ENCODE measurements at regions not wholly inside any gene's neighbourhood (a gene's known extent, or its start where the extent isn't known, plus 50 kb on each side); places are given as distances from the start of the nearest gene placed in this dataset.

DNA sequence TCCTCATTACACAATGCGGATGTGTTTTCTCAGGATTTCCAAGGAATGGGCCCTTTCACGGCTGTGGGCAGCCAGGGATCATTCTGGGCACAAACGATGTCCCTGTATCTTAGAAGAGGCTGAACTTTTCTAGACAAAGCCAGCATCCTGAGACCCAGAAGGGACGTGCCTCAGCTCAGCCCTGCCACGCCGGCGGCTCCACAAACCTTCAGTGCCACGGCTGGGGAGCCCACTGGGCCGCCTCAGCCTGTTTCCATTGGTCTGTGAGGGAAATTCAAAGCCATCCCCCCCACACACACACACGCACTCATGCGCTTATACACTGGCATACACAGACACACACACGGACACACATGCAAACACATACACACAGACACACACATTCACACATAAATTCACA lies 344.9 kb upstream of the MKI67 start:
- no peak for DNase-seq

DNA sequence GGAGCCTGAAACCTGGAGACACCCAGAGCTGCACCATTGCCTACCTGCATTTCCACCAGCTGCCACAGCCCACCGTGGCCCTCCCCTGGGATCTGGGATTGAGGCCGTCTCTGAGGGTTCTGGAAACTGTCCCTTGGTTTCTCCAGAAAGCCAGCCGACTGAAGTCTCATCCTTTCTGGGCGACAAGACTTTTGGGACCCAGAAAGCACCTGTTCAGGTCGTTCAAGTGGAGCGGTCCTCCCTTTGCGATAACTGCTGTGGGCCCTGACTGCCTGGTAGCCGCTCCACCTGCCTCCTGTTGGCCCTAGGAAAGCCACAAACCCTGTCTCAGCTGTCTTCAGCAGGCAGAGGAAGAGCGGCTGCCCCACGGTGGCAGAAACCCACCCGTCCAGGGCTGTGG lies 346.0 kb upstream of the MKI67 start:
- no peak for DNase-seq

DNA sequence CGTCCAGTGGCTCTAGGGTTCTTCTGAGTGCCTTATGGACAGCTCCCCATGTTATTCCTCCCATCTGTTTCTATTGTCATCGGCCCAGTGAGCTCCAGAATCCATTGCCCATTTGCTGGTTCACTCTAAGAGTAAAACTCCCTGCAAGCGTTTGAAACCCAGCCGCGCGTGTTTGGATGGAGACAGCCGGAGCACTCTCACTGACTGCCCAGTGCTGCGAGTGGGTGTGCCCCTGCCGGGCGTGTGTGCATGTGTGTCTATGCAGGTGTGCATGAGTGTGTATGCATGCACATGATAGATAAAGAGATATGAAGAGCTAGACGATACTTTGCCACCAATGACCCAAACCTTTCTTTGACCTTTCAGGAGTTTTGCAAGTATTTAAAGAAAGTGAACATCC lies 347.2 kb upstream of the MKI67 start:
- DNase-seq: no peak

DNA sequence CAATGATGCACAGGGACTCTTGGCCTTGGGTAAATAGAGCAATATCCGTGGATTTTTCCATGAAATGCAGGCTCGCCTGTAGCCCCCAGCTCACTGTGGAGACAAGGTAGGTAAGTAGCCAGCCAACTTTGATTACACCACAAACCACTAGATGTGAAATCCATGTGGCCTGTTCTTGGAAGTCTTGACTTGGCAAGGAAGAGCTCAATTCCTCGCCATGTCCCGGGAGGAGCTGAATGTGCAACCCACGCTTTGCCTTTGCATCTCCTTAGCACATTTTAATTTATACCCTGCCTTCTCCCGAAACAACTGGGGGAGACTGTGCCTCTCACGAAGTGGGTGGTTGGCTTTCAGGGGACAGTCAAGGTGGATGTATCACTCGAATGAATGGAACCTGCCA lies 347.7 kb upstream of the MKI67 start:
- no peak for DNase-seq

DNA sequence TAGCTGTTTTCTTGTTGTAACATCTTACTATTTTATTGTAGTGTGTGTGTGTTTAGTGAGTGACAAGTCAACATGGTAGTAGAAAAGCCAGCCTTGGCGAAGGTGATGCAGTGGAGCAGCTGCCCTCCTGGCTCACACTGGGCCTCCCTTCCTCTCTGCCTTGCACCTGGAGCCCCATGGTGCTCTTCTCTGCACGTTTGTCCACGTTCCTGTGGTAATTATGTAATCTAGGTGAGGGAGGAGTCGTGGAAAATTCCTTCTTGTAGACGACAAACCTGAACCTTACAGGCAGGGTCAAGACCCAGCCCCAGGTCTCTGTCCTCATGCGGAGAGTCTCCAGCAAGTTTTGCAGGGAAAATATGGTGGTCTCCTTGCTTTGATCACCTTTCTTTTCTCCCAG lies 348.3 kb upstream of the MKI67 start:
- no peak for DNase-seq

DNA sequence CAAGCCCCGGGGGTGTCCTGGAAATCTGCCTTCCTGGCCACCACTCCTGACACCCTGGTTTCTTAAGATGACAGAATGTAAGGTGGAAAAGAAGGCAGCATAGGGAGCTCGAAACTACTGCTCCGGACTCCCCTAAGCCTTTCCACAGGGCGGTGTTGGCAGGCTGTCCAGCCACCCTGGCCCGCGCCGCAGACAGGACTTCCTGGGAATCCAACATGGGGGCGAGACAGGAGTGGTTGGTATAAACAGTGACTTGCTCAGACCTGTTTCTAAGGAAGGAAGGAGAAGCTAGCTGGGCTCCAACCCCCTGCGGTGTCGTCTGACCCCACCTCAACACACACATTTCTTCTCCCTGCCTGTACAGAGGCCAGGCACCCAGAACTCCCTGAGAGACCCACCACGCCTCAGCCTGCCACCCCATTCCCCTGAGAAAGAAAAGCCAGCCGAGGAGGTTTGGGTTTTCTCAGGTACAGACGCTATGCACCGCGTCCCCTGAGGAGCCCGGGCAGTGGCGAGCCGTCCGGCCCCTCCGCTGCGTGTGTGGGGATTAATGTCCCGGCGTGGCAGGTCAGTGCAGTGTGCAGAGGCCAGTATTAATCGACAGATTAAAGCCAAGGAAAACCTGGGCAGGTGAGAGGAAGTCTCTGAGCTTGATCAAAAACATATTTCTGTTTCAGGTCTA lies 349.6 kb upstream of the MKI67 start:
- DNase-seq: no peak

DNA sequence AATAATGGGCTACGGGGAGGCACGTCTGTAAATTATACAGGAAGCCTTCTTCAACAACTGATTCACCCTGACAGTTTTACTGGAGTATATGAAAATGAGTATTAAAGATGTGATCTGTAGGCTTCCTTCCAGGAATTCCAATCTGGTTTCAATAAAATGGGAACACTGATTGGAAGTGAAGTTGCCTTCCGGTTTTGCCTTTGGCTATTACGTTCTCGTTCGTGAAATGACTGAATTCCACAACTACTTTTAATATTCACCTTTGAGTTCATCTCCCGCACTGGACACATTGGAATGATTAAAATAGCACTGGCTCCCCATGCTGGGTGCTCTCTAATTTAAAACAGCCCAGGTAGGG lies 350.1 kb upstream of the MKI67 start:
- no peak for DNase-seq

DNA sequence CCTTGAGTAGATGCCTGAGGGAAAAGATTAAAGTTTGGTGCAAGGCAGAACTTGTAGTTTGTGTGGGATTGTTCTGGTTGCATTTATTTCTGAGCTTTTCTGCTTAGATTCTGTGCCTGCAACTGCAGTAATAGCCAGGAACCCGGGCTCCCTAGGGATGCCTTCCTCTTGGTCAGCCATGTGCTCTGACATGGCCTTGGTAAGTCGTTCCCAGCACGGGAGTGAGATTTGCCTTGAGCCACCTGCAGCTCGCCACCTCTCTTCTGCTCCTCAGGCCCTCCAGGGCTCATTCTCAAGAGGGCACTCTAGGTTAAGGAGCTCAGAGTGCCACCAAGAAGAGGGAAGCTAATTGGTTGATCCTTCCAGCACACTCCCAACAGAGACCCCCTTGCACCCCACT lies 350.6 kb upstream of the MKI67 start:
- DNase-seq: no peak

DNA sequence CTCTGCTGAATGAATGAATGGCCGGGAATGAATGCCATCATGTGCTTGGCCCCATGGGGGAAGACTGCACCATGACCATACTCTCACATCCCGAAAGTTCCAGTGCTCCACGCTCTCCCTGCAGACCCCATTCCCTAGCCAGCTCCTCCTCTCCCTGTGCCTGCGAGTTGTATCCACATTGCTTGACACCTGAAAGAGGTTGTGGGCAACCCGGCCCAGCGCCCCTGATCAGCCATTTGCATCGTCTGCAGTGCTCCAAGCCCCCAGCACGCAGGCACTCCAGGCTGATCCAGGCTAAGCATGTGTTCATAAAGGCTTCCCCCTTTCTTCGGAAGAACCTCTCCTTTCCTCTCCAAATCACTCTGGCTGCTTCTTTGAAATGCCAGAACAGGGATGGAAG lies 354.4 kb upstream of the MKI67 start:
- no peak for DNase-seq

DNA sequence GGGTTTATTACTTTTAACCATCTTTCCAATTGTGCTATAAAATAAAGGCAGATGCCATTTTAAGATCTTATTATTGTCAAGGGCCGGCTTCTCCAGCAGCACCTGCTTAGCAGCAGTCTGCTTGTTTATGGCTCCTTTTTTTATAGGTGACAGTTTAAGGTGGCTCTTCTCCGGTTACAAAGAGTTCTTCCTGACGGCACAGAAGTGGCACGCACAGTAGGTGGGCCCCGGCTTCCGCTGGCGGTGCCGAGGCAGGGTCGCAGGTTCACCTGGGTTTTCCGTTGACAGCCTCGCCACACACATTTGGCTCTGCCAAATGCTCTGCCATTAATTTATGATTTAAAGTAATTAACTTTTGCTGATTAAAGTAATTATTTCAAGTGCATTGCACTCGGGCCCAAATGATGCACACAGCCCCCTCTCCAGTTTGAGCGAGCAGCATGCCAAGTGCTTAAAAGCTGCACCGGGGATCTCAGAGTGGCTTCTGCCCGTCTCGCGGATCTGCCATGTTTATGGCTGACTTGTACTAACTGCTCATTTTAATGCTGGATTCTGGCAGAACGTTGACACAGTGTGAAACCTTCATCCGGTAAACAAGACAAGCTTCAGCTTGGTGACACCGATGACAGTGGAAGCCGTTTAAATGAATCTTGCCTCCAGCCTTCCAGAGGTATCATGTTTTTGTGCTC lies 355.1 kb upstream of the MKI67 start:
- DNase-seq: no peak

DNA sequence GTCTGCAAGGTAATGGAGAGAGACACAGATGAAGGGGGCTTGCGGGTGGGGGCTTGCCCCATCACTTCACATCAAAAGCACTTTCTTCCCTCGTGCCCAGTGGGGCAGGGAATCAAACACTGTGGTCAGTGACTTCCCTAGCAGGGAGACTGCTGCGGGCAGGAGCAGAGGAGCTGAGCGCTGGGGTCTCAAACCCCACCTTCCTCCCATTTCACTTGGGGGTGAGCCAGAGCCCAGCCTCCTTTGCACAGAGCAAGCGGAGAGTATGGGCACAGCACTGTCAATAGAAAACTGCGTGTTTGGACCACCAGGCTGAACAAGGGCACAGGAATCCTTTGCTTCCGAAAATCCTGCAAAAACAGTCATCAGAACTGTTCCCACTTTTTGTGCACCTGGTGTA lies 355.8 kb upstream of the MKI67 start:
- DNase-seq: no peak

DNA sequence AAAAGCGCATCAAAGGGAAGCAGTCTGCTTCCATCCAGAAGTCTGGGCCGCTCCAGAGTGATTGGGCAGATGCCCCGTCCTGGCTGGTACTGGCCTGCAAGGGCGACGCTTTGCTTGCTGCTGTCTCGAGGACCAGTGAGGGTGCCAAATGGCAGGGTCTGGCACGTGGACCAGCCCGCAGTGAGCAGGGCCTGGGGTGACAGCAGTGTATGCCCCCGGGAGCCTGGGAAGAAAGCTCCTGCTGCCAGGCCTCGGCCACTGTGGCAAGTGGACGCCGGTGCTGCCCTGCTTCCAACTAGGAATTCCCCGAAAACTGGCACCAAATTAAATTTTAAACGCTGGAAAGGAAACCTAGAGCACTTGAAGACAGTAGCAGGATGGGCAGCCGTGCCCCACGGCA lies 357.0 kb upstream of the MKI67 start:
- no peak for DNase-seq

DNA sequence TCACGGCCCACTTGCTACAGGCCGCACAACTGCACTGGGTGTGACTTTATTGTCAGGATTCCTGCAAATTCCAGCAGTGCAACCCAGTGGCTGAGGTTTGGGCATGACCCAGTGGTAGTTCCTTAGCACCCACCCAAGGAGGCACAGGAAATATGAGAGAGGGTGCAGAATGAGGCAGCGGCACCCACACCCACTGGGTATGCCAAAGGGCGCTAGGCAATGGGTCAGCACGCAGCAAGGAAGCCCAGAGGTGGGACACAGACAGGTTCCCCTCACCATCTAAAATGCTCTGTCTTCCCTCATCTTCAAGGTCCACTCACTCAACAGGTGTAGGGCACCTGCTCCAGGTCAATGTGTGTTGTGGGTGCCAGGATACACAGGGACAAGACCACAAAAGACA lies 357.8 kb upstream of the MKI67 start:
- DNase-seq: no peak

DNA sequence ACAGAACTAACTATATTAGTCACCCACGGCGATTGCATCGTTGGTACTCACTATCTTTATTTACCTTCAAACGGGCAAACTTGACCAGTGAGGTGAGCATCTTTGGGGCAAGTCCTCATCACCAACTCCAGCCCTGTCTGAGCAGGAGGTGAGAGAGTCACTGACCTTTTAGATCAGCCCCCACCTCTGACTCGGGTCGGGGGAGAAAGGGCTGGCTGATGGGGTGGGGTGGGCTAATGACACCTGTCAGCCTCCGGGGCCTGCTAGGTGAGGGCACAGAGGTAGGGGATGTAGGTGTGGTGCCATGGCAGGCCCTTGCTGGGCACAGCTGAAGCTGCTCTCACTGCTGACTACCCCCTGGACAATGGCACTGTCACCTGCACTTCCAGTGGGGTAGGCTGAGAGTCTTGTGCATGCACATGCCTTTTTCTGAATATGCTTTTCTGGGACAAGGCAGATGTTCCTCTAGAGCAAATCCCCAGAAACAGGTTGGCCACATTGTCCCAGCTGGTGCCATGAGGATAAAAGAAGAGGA lies 359.5 kb upstream of the MKI67 start:
- DNase-seq: no peak

DNA sequence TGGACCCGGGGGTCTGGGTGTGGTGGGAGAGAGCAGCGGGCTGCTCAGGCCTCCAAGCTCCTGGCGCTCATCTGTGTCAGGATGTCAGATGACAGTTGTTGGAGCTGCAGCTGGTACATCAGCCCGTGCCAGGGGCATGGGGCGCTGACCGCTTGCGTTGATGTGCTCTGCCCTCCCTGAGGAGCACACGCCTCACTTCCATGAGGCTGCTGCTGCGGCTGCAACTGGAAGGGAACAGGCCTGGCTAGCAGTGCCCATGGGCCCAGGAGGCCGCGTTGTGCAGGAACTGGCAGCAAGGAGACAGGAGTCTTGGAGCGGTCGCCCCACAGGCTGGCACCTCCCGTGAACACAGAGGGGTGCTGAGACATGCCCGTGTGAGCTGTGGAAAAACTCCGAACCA lies 361.3 kb upstream of the MKI67 start:
- DNase-seq: no peak

DNA sequence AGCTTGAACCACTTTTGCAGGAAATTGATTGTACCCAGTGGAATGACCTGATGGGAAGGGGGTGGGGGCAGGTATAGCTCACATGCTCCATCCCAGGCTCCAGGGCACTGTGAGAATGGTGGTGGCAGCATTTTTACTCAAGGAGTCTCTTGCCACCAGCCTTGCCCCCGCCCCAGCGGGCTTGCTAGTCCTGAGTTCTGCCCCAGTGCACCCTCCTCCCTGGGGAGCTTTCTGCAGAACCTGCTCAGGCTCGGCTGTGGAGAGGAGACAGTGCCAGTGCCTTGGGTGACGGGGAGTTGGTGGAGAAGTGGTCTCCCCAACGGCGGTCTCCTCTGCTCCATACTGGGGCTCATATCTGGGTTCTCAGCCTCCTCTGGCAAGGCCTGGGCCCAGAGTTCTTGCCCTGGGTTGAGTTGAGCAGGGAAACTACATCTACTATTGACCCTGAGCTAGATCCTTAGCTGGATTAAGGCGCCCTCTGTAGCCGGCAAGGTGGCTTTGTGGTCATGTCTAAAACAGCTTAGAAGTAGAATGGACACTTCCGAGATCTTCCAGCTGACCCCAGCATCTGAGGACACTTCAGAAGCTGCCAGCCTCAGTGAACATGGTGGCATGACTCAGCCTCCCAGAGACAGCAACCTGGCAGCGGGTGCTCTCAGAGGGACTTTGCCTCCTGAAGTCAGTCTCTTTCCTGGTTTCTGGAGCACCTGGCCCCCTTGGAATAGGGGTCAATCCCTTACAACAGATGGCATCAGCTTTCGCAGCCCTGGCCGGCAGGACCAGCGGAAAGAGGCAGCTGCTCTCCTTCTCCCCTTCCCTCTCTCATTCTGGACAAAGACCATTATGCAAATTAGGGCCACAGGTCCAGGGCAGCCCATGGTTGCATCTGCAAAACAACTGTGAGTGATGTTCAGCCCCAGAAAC lies 363.4 kb upstream of the MKI67 start:
- no peak for DNase-seq

DNA sequence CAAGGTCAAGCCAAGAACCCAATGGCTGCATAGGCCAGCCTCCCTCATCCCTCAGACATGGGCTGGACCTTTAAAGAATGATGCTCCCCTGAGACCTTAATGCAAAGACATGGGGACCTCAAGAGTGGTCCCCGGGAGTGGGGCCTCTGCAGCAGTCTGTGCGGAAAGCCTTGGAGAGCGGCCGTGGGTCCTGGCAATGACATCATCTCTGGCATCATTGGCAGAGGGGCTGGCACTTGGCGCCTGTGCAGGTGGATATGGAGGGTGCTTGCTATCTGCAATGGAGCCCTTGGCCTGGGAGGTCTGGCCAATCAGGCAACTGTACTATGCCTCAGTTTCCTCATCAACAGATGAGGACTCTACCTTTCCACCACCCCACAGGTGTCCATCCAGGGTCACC lies 365.5 kb upstream of the MKI67 start:
- DNase-seq: no peak

DNA sequence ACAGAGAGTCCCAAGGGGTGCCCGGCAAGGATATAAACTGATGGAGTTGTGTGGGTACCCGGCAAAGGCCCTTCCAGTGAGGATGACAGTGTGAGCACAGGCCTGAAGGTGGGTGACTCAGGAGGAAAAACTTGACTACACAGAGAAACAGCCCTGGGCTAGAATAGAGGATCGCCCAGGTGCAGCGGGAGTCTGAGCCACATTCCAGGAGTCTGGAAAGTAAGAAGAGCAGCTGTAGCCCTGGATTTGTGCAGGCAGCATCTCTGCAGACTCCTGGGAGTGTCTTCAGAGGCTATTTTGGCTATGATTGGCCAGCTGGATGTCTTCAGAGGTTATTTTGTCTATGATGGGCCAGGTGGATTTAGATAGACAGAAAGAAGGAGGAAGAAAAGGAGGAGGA lies 367.6 kb upstream of the MKI67 start:
- DNase-seq: no peak

DNA sequence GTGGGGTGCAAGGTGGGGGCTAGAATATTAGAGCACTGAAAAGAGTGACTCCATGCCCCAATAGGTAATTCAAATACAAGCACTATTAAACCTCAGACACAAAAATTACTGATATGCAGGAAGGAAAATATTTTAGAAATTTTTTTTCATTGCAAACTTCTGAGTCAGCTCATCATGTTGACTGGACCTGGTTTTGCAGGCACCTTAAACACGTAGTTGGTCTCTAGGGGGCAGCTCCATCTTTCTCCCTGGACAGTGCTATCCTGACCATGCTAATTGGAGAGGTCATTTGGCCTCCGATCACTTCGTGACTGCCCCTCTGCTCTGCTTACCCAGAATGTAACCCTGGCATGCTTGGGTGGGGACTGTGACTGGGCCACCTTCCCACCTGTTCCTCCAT lies 368.4 kb upstream of the MKI67 start:
- DNase-seq: no peak

DNA sequence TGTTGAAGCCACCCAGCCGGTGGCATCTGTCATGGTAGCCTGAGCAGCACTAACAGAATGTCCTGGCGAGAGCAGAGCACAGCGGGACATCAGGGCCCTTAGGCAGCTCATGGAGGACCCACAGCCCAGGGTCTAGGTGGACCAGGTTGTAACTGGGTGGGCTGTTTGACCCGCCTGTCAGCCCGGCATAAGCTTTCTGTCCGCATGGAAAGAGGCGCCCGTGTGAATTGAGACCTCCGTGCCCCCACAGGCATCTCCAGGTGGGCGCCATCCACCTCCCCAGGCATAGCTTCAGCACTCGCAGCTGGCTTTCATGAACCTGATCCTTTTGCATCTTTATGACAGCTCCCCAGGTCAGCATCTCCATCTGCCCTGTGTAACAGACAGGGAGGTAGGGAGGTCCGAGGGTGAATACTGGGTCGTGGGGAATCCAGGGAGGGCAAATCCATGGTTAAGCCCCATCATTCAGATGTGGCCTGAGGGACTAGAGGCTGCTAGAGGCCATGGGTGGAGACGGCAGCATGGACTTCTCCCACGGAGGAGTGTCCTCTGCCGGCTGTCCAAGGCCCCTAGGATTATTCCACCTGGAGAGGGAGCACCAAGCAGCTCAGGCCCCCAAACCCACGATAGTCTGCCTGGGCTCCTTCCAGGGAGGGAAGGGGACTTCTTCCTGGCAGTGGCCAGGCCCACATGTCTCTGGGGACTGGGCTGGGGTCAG lies 371.6 kb upstream of the MKI67 start:
- DNase-seq: no peak

DNA sequence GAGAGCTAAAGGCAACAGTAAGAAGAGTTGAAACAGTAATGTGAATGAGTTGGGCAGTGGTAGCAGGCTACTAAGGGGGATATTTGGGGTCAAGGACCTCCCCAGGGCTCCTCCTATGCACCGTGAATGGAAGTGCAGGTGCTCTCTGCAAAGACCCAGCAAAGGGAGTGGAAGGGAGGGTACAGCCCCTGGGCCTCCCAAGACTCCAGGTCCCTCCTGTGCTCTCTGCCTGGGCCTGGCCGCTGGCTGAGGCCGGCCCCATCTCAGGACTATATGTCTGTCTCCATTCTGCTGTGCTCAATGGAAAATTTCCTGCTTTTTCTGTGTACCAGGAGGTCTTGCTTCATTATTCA lies 372.1 kb upstream of the MKI67 start:
- no peak for DNase-seq

DNA sequence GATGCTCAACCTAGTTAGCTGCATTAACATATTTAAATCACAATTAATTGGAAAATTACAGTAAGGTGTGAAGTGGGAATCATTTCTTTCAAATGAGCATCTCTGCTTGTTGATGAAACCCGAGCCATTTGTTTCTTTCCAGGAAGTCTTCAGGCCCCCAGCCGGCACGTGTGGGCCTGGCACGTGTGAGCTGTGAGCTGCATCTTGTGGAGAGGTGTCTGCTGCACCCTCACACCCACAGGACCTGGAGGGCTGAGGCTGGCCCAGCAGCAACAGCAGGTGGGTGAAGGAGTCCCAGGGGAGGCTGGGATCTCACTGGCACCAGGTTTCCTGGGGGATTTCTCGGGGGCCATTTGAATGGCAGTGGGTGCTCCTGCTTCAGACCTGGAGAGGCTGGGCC lies 372.5 kb upstream of the MKI67 start:
- DNase-seq: no peak

DNA sequence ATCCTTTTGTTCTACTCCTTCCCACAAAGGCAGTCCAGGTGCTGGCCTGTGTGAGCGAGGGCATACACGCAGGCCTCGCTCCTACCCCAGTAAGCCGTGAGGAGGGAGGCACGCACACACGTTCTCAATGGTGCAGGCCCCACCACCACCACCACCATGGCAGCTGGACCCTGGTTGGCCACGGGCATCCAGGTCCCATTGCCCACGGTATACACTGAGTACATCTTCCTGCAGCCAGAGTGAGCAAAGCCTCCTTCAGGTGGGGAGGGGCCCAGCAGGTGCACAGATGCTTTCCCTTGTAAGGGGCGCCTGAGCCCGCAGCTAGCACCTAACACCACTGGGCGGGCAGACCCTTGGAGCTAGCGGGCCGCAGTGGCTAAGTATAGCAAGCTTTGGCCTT lies 373.3 kb upstream of the MKI67 start:
- DNase-seq: no peak

Measured in NCI-H226 (cell line).